ENCODE measurements at regions not wholly inside any gene's neighbourhood (a gene's known extent, or its start where the extent isn't known, plus 50 kb on each side); places are given as distances from the start of the nearest gene placed in this dataset.
"Not testable (repeated sequence)": the region's sequence is repeated elsewhere in the genome, so short reads cannot be mapped to it uniquely, and the experiment has no call there.

- in situ Hi-C loops (cut with MboI; ENCODE audit: low pct_unique_long_range_greater_than_20kb, low sequenced_read_pairs) = no loop called here
- no peak for DNase-seq
Observed at GRCh38 chr6:144749263-144749662, 464.1 kb downstream of the UTRN start.

DNA sequence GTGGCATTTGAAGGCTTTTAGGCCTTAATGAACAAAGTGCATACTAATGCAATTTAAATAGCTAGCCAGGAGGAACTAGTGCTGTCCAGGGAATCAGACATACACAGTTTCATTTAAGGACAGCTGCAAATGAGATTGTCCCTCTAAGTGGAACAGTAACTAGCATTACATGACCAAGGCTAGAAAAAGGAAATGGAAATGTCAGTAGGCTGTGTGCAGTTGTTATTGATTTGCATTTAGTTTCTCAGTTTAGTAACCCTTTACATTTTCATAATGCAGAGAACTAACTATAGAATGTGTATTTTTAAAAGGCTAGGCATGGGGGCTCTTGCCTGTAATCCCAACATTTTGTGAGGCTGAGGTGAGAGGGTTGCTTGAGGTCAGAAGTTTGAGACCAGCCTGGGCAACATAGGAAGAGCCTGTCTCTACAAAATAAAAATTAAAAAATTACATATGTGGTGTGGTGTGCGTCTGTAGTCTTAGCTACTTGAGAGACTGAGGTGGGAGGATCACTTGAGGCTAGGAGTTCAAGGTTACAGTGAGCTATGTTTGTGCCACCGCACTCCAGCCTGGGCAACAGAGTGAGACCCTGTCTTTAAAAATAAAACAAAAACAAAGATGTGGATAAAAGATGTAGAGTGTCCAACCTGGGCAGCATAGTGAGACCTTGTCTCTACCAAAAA, 468.0 kb downstream of the UTRN start:
- no peak for DNase-seq
- in situ Hi-C loops (cut with MboI; ENCODE audit: low pct_unique_long_range_greater_than_20kb, low sequenced_read_pairs) = no loop called here

DNA sequence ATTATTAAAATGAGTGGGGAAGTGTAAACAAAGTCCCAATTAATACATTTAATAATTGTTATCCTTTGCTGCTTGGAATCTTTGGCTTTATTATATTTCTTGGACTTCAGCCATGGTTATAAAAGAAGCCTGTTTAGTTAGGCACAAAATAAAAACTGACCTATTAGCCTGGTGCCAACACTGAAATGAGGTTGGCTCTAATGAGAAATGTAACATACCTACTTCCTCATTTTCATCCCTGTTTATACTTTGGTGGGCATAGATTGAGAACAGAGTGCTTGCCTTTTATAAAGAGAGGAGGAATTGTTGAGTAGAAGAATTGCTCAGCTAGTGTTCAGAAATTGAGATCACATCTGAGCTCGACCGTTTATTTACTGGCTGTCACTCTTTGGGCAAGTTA, 471.3 kb downstream of the UTRN start:
- in situ Hi-C loops (cut with MboI; ENCODE audit: low pct_unique_long_range_greater_than_20kb, low sequenced_read_pairs) = no loop called here
- peak; percentile 25 for DNase-seq

GRCh38 chr6:144757299-144757698, 472.2 kb downstream of the UTRN start:
- no peak for DNase-seq
- in situ Hi-C loops (cut with MboI; ENCODE audit: low pct_unique_long_range_greater_than_20kb, low sequenced_read_pairs) = no loop called here

DNA sequence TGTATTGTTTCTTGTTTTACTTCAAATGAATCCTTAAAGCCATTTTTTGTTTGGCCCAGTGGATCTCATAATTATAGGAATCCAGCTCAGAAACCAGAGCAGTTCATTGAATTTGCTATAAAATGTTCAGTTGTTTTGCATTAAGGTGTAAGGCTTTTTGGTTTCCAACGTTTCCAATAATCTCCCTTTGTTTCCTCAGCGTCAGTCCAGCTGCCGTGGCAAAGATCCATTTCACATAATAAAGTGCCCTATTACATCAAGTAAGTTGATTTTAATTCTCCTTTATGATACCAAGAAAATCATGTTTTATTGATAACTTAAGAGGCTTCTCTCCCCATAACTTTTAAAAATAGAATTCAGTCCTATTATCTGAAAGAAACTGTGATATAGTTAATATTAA, 472.6 kb downstream of the UTRN start:
- in situ Hi-C loops (cut with MboI; ENCODE audit: low pct_unique_long_range_greater_than_20kb, low sequenced_read_pairs) = no loop called here
- no peak for DNase-seq

DNA sequence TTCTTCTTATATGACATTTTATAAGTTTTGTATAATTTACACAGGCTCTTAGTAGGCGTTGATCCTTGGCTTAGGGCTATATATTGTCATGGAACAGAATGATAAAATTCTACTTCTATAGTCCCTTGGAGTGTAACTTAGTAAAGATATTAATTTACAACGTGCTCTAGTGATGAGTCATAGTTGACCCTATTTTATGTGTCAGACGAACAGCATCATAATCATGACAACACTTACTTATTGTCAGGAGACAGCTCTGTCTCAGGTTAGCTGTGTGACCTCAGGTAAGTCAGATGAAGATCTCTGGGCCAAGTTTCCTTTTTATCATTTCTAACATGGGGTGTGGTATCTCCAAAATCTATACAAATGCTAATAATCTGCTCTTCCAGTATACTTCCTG, 473.5 kb downstream of the UTRN start:
- in situ Hi-C loops (cut with MboI; ENCODE audit: low pct_unique_long_range_greater_than_20kb, low sequenced_read_pairs) = no loop called here
- no peak for DNase-seq

DNA sequence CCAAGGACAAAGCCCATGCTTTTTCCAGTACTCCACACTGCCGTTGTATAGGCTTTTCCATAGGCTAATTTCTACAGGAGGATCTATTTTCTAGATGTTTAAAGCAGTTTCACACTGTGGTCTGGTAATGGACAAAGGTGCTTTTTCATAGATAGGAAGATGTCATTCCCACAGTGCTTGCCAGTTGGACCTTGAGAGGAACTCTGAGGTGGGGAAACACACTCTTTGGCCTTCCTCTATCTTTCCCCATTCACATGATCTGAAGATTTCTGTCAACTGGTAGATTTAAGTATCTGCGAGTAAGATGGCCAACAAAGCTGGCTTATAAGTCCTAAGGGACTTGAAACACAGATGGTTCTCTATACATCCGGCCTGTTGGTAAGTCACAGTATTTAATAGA, 477.3 kb downstream of the UTRN start:
- in situ Hi-C loops (cut with MboI; ENCODE audit: low pct_unique_long_range_greater_than_20kb, low sequenced_read_pairs) = no loop called here

GRCh38 chr6:144767051-144767450, 481.9 kb downstream of the UTRN start:
- in situ Hi-C loops (cut with MboI; ENCODE audit: low pct_unique_long_range_greater_than_20kb, low sequenced_read_pairs) = no loop called here
- DNase-seq = no peak

More for the DNA sequence above, 477.3 kb downstream of the UTRN start:
- DNase-seq = no peak

DNA sequence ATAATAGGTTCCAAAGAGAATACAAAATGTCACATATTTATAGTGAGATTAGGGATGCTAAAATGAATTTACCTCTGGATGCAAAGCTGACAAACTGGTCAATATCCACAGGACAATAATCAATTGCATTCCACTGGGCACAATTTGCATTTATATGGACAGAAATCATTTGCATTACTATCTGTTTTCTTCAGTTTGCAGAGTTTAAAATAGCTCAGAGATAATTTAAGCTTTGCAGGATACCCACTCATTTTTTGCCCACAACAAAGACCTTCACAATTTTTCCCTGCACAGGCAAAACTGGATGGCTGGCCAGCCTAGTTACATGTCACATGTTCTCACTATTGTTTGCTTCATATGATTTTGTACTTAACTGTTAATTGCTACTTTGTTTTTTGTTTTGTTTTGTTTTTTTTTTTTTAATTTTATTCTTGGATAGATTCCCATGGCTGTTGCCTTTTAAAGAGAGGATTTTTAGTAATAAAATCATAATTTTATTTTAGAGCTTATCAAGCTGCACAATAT, 483.5 kb downstream of the UTRN start:
- DNase-seq = no peak
- in situ Hi-C loops (cut with MboI; ENCODE audit: low pct_unique_long_range_greater_than_20kb, low sequenced_read_pairs) = no loop called here

GRCh38 chr6:144769142-144769541, 484.0 kb downstream of the UTRN start:
- in situ Hi-C loops (cut with MboI; ENCODE audit: low pct_unique_long_range_greater_than_20kb, low sequenced_read_pairs) = no loop called here
- DNase-seq = no peak

- no peak for DNase-seq
- in situ Hi-C loops (cut with MboI; ENCODE audit: low pct_unique_long_range_greater_than_20kb, low sequenced_read_pairs) = no loop called here
Observed at GRCh38 chr6:144776031-144776819, 491.1 kb downstream of the UTRN start.

GRCh38 chr6:144777249-144777648, 492.1 kb downstream of the UTRN start:
- in situ Hi-C loops (cut with MboI; ENCODE audit: low pct_unique_long_range_greater_than_20kb, low sequenced_read_pairs) = no loop called here
- DNase-seq = no peak

DNA sequence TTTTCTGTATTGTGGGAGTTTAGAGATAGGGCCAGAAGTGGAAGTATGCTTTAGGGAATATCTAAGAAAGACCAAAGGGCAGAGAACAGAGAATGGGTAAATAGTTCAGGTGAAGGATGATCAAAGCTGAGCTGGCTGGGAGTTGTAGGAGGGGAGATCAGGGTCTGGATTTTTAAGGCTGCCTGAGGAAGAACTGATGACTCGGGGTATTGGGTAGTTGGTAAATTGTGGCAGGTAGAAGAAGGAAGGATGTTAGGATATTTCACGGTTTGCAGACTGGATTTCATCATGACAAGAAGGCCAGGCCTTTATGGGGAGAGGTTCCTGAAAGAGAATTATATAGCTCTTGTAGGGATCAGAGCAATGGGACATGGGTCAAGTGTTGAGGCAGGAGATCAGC, 492.9 kb downstream of the UTRN start:
- DNase-seq = no peak
- in situ Hi-C loops (cut with MboI; ENCODE audit: low pct_unique_long_range_greater_than_20kb, low sequenced_read_pairs) = no loop called here

GRCh38 chr6:144778773-144779492, 493.8 kb downstream of the UTRN start:
- peak; percentile 11 for DNase-seq
- in situ Hi-C loops (cut with MboI; ENCODE audit: low pct_unique_long_range_greater_than_20kb, low sequenced_read_pairs) = no loop called here

GRCh38 chr6:144781836-144782235, 496.7 kb downstream of the UTRN start:
- DNase-seq = no peak
- in situ Hi-C loops (cut with MboI; ENCODE audit: low pct_unique_long_range_greater_than_20kb, low sequenced_read_pairs) = no loop called here

- DNase-seq = no peak
- in situ Hi-C loops (cut with MboI; ENCODE audit: low pct_unique_long_range_greater_than_20kb, low sequenced_read_pairs) = no loop called here
Observed at GRCh38 chr6:144782634-144783033, 497.5 kb downstream of the UTRN start.

GRCh38 chr6:144785056-144785455, 499.9 kb downstream of the UTRN start:
- in situ Hi-C loops (cut with MboI; ENCODE audit: low pct_unique_long_range_greater_than_20kb, low sequenced_read_pairs) = no loop called here
- DNase-seq = no peak

GRCh38 chr6:144786825-144787224, 501.7 kb downstream of the UTRN start:
- DNase-seq = no peak
- in situ Hi-C loops (cut with MboI; ENCODE audit: low pct_unique_long_range_greater_than_20kb, low sequenced_read_pairs) = no loop called here

DNA sequence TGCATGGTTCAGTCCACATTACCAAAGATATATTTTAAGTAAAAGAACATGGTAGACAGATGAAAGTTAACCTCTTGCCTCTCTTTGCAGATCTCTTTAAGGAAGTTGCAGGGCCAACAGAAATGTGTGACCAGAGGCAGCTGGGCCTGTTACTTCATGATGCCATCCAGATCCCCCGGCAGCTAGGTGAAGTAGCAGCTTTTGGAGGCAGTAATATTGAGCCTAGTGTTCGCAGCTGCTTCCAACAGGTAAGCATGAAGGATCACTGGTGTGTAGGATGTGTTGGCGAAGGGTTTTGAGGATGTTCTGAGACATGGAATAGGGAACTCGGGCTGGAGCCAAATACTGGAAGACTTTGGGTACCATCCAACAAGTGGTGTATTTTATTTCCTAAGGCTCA, 508.6 kb downstream of the UTRN start:
- no peak for DNase-seq
- in situ Hi-C loops (cut with MboI; ENCODE audit: low pct_unique_long_range_greater_than_20kb, low sequenced_read_pairs) = no loop called here

GRCh38 chr6:144795022-144795421, 509.9 kb downstream of the UTRN start:
- DNase-seq; in situ Hi-C loops (cut with MboI; ENCODE audit: low pct_unique_long_range_greater_than_20kb, low sequenced_read_pairs): not testable (repeated sequence)
